ENCODE measurements at regions not wholly inside any gene's neighbourhood (a gene's known extent, or its start where the extent isn't known, plus 50 kb on each side); places are given as distances from the start of the nearest gene placed in this dataset.

- no peak overlapping the region for H2AFZ ChIP-seq
- H3K27ac ChIP-seq: no peak overlapping the region
- H3K9me2 ChIP-seq (ENCODE audit: insufficient read depth): no peaks in the 10 kb centered on the region
- no peaks in the 10 kb centered on the region for H3K79me2 ChIP-seq (ENCODE audit: low read depth)
- BruUV-seq (replicated peaks): no TSS peak
- H3K4me2 ChIP-seq: peak overlapping the region; percentile 17; the same call in 1 of the 2 replicates
- H3K9me3 ChIP-seq (ENCODE audit: insufficient read depth, low read depth): no peaks in the 10 kb centered on the region; the same call in 1 of the 2 replicates
- no peaks in the 10 kb centered on the region for H3K36me3 ChIP-seq (ENCODE audit: low read depth)
- peak; percentile 51 to 69 for DNase-seq
- ChIA-PET POLR2A (ENCODE audit: unreplicated experiment) (interaction anchor here (0.5 kb wide), 1 partner anchor 507 kb away, joined by 3 read pairs; no protein-coding TSS in a partner anchor), CTCF (no interaction called here)
- intact Hi-C loops (cut with micrococcal nuclease; ENCODE audit: unreplicated experiment): loop anchor here (10.0 kb wide), 1 partner anchor 711 kb away; no protein-coding TSS in a partner anchor
- no peaks in the 10 kb centered on the region; the same call in 1 of the 2 replicates for H3F3A ChIP-seq (ENCODE audit: insufficient read depth, low read depth)
- no peaks in the 10 kb centered on the region for H3K27me3 ChIP-seq (ENCODE audit: insufficient read depth, low read depth)
- TF ChIP-seq EZH2 (IDR thresholded peaks at IDR 0.05; ENCODE audit: low read depth): no peak
- TF ChIP-seq CTCF (conservative IDR thresholded peaks at IDR 0.05): no peak
- H3K4me1 ChIP-seq (replicated peaks; ENCODE audit: insufficient read depth): peaks cover 10% of the 10 kb centered on the region
- H3K4me3 ChIP-seq: no peak overlapping the region
- H4K20me1 ChIP-seq (ENCODE audit: insufficient read depth): no peaks in the 10 kb centered on the region
Measured at GRCh38 chr6:53984163-53984562, 127.1 kb upstream of the MLIP start.

GRCh38 chr6:53984581-53984980, 126.7 kb upstream of the MLIP start:
- BruUV-seq (replicated peaks): no TSS peak
- no peak for TF ChIP-seq EZH2 (IDR thresholded peaks at IDR 0.05; ENCODE audit: low read depth)
- no peak for TF ChIP-seq CTCF (conservative IDR thresholded peaks at IDR 0.05)

GRCh38 chr6:53985366-53985765, 125.9 kb upstream of the MLIP start:
- Histone ChIP-seq H3K4me2 (no peak overlapping the region), H3F3A (ENCODE audit: insufficient read depth, low read depth) (no peaks in the 10 kb centered on the region; the same call in 1 of the 2 replicates), H3K4me3 (no peak overlapping the region), H2AFZ (no peak overlapping the region), H3K9me2 (ENCODE audit: insufficient read depth) (no peaks in the 10 kb centered on the region; the same call in 1 of the 2 replicates), H3K27ac (no peak overlapping the region), H3K4me1 (replicated peaks; ENCODE audit: insufficient read depth) (peaks cover 10% of the 10 kb centered on the region), H3K36me3 (ENCODE audit: low read depth) (no peaks in the 10 kb centered on the region), H3K9me3 (ENCODE audit: insufficient read depth, low read depth) (no peaks in the 10 kb centered on the region; the same call in 1 of the 2 replicates), H3K79me2 (ENCODE audit: low read depth) (no peaks in the 10 kb centered on the region), H4K20me1 (ENCODE audit: insufficient read depth) (no peaks in the 10 kb centered on the region), H3K27me3 (ENCODE audit: insufficient read depth, low read depth) (no peaks in the 10 kb centered on the region)
- intact Hi-C loops (cut with micrococcal nuclease; ENCODE audit: unreplicated experiment): loop anchor here (10.0 kb wide), 1 partner anchor 709 kb away; no protein-coding TSS in a partner anchor
- TF ChIP-seq CTCF (conservative IDR thresholded peaks at IDR 0.05): no peak
- TF ChIP-seq EZH2 (IDR thresholded peaks at IDR 0.05; ENCODE audit: low read depth): no peak
- ChIA-PET POLR2A (ENCODE audit: unreplicated experiment) (interaction anchor here (0.6 kb wide), 1 partner anchor 263 kb away, joined by 6 read pairs; no protein-coding TSS in a partner anchor), CTCF (interaction anchor here (0.6 to 1.8 kb wide), 3 partner anchors 82 to 282 kb away, joined by 3 to 5 read pairs (median 4); no protein-coding TSS in a partner anchor)
- no TSS peak for BruUV-seq (replicated peaks)
- DNase-seq: no peak

More at GRCh38 chr6:53984581-53984980, 126.7 kb upstream of the MLIP start:
- H3K27me3 ChIP-seq (ENCODE audit: insufficient read depth, low read depth): no peaks in the 10 kb centered on the region
- no peak overlapping the region for H3K27ac ChIP-seq
- no peak for DNase-seq
- no peaks in the 10 kb centered on the region for H4K20me1 ChIP-seq (ENCODE audit: insufficient read depth)
- H3K79me2 ChIP-seq (ENCODE audit: low read depth): no peaks in the 10 kb centered on the region
- ChIA-PET CTCF (no interaction called here), POLR2A (ENCODE audit: unreplicated experiment) (no interaction called here)
- peak overlapping the region; percentile 17; the same call in 1 of the 2 replicates for H3K4me2 ChIP-seq
- peaks cover 10% of the 10 kb centered on the region for H3K4me1 ChIP-seq (replicated peaks; ENCODE audit: insufficient read depth)
- H3K36me3 ChIP-seq (ENCODE audit: low read depth): no peaks in the 10 kb centered on the region
- no peaks in the 10 kb centered on the region for H3K9me2 ChIP-seq (ENCODE audit: insufficient read depth)
- intact Hi-C loops (cut with micrococcal nuclease; ENCODE audit: unreplicated experiment): loop anchor here (10.0 kb wide), 1 partner anchor 710 kb away; no protein-coding TSS in a partner anchor
- no peaks in the 10 kb centered on the region; the same call in 1 of the 2 replicates for H3K9me3 ChIP-seq (ENCODE audit: insufficient read depth, low read depth)
- H3K4me3 ChIP-seq: no peak overlapping the region
- H3F3A ChIP-seq (ENCODE audit: insufficient read depth, low read depth): no peaks in the 10 kb centered on the region; the same call in 1 of the 2 replicates
- no peak overlapping the region for H2AFZ ChIP-seq
